ENCODE measurements at regions not wholly inside any gene's neighbourhood (a gene's known extent, or its start where the extent isn't known, plus 50 kb on each side); places are given as distances from the start of the nearest gene placed in this dataset.

DNA sequence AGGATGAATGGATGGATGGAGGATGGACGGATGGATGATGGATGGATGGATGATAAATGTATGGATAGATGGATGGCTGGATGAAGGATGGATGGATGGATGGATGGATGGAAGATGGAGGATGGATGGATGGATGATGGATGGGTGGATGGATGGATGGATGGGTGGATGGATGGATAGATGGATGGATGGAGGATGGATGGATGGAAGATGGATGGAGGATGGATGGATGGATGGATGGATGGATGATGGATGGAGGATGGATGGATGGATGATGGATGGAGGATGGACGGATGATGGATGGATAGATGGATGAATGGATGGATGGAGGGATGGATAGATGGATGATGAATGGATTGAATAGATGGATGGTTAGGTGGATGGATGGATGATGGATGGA is 210.6 kb upstream of the IGF1R start:
- intact Hi-C loops (cut with DNase I), result no loop called here
- DNase-seq, result no peak

DNA sequence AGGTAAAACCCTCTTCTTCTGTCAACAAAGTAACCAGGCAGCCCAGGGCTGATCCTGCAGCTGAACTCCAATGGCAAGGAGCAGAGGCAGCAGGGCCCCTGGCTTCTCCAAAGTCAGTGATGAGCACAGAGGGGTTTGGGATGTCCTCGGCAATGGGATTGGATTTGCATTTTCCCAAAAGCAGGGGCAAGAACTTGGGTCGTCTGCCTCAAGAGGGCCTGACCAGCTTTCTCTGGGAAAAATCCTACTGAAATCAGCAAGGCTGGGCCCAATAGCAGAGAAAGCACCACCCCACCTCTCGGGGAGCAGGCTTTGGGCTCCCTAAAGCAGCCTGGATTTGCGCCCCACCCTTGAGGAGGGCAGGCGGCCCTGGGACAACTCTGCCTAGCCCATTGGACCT is 210.0 kb upstream of the IGF1R start:
- DNase-seq, result no peak
- intact Hi-C loops (cut with DNase I), result no loop called here

DNA sequence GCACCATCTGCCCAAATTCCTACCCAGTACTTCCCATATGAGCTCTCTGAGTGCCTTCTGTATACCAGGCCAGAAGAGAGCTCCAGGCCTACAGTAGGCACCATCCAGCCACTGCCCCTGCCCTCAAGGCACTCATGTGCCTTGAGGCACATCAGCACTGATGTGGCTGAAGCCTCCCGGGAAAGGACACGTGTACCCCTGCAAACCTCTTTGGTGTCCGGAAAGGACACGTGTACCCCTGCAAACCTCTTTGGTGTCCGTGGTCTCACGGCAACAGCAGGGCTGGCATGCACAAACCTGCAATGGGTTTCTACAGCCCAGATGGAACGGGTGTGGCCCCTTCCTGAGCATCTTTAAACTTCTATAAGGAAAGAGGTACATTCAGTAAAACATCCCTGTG is 209.4 kb upstream of the IGF1R start:
- intact Hi-C loops (cut with DNase I), result no loop called here
- DNase-seq, result no peak

DNA sequence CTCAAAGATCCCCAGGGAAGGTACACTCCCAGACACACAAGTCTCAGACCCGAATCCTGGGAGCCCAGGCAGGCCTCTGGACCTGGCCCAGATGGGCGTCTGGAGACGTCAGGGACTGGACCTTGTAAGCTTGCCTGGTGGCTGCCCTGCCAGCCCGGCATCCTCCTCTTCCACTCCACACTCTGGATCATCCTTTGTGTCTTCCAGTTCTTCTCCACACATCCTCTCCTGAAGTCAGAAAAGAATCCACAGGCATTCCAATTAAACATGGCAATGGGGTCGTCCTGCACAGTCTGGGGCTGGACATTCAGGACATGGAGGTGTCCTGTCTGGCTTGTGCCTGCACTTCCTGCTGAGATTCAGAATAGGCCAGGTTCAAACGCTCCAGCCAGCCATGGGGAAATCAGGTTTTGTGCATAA is 208.8 kb upstream of the IGF1R start:
- intact Hi-C loops (cut with DNase I), result no loop called here
- no peak for DNase-seq

DNA sequence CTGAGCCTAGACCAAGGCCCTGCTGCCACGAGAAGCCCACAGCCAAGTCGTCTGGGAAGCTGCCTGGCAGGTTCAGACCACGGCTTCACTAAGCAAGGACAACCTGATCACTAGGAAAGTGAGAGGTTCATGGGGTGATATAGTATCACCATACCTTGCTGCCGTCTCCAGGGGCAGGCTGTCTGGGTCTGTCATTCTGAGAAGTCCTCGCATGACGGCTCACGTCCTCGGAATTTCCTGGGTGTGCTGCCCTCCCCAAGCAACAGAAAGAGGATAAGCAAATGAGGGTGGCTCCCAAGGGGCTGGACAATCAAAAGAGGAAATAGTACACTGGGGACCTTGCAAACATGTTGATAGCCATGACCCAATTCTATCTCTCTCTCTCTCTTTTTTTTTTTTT is 207.4 kb upstream of the IGF1R start:
- DNase-seq, result no peak
- intact Hi-C loops (cut with DNase I), result no loop called here

DNA sequence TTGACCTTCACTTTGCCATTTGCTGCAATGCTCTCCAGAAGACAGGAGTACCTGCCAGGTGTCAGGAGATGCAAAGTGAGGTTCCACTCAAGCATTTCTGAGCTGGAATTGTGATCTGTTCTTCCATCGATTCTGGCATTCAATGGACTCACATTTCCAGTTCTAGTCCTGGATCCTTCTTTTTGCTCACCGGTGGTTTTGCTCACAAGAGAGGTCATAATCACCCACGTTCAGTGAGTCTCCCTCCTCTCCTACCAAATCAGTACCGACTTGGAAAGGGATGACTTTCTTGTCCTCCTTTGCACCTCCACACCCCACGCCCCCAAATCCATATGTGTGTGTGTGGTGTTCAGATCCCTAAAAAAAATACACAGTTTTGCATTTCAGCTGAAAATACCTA is 206.7 kb upstream of the IGF1R start:
- intact Hi-C loops (cut with DNase I), result no loop called here
- no peak for DNase-seq

DNA sequence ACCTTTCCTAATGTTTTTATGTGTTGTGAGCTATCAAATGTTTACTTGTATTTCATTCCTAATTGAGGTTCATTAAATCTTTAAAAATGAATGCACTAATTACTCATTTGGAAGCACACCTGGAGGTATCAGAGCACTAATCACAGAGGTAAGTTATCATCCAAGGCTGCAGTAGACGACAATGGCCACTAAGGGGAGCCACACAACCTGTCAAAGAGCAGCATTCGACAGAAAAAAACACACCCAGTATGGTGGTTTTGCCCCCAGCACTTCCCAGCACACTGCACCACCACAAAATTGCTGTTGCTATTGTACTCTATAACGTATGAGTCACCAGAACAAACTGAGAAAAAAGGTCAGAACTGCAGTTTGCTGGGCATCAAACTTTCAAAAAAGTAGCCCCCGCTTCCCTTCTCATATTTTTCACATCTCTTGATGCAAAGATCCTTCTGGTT is 205.9 kb upstream of the IGF1R start:
- intact Hi-C loops (cut with DNase I), result loop anchor here (2.0 kb wide), 1 partner anchor 634 kb away; no protein-coding TSS in a partner anchor

DNA sequence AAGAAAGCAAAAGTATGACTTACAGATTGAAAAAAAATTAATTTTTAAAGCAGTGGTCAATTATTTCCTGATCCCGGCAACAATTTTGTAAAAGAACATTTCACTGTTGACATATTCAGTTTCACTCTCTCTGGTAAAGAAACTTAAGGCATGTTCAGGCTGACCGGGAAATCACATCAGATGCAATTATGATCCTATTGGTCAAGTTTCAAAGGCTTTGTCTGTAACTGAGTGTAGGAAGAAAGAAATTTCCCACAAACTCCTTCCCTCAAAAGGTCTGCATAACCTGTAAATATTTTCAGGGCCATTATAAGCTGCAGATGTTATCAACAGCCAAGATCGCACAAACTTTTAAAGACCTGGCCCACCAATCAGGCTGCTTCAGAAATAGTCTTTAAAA is 205.4 kb upstream of the IGF1R start:
- intact Hi-C loops (cut with DNase I), result loop anchor here (2.0 kb wide), 1 partner anchor 634 kb away; no protein-coding TSS in a partner anchor
- DNase-seq, result no peak

More for the DNA sequence above, 205.9 kb upstream of the IGF1R start:
- DNase-seq, result peak in 4 of 10 donors; percentile 41 to 66 (median 47)

DNA sequence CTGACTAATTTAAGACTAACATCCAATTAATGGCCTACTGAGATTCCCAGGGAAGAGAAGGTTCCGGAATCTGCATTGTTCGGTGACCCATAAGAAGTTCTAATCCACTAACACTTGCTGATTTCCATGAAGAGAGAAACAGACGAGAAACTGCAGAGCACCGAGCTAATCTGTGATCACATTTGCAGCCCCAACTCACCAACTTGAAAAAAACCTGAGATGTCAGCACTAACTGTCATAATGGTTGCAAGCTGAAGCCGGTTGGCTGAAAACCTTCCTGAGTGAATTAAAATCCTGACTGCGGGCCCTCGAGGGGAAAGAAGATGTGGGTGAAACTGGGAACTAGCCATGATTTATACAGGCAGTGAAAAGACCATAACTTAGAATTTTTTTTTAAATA is 204.8 kb upstream of the IGF1R start:
- DNase-seq, result no peak
- intact Hi-C loops (cut with DNase I), result loop anchor here (2.0 kb wide), 1 partner anchor 633 kb away; no protein-coding TSS in a partner anchor

DNA sequence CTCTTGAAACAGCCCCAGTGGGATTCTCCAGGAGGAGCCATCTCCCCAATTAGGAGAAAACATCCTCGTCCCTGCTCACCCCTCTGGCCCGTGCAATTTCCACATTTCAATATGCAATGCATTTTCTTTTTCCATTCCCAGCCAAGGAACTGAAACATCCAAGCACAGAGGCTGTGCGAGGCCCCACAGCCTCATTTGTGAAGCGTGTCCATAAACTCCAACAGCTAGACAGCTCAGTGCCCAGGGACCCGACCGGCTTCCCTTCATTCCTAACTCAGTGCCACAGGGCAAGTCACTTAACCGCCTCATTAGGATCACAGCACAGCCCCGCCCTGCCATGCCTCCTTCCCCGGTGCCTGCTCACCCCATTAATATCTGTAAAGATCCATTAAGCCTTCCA is 204.2 kb upstream of the IGF1R start:
- intact Hi-C loops (cut with DNase I), result no loop called here
- DNase-seq, result no peak

DNA sequence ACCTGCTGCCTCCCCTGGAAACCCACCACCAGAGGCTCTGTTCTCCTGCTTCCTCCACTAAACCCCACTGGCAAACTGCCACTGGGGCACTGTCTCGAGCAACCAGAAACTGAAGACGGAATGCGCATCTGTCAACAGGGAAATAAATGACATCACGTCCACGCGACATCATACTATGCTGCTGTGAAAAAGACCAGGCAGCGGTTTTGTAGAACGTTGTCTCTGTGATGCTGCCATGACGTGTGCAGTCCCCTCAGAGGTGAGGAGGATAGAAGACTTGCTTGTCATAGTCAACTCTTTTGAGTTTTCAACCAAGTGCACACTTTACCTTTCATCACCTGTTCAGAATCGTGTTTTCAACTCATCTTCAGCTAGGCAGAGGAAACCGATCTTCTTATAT is 203.0 kb upstream of the IGF1R start:
- intact Hi-C loops (cut with DNase I), result no loop called here
- no peak for DNase-seq

DNA sequence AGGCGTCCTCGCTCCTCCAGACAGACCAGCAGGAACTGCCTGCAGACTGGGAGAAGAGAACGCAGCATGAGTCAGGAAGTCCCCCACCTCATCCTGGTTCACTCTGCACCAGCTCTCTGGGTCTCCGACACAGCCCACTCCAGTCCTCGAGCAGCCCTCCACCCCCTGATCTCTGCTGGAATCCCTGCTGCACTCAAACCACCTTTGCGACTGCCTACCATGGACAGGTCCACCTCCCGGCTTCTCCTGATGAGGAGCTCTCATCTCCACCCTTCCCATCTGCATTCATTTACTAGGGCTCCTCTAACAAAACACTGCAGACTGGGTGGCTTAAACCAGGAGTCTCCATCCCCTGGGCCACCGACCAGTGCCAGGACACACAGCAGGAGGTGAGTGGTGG is 202.3 kb upstream of the IGF1R start:
- no peak for DNase-seq
- intact Hi-C loops (cut with DNase I), result no loop called here

DNA sequence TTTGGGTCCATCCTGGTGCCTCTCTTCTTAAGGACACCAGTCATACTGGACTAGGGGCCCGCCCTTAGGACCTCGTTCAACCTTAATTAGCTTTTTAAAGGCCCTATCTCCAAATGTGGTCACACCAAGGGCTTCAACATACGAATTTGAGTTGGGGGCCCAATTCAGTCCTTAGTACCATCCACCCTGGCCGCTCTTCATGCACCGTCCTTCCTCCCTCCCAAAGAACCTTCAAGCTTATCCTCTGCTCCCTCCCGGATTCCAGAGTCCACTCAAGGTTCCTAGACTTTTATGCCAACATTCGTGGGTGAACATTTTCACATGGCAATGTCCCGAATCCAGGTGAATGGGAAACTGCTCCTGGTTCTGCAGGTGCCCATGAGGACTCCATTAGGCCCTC is 201.3 kb upstream of the IGF1R start:
- DNase-seq, result no peak
- intact Hi-C loops (cut with DNase I), result no loop called here

DNA sequence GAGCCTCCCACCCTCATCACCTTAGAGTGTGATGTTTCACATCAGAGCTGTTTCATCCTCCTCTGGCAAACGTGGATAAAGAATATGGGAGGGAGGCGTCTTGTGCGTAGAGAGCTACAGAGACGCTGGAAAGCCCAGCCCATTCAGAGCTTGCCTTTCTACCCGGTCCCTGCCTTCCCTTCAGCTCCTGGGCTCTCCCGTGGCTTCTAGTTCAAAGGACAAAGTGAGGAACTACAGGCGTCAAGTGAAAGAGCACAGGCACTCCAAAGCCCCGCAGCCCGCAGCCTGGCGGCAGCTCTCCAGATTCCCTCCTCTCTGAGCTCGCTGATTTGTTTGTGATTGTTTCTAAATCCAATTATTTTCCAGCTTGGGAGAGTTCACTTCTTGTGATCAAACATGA is 197.1 kb upstream of the IGF1R start:
- no peak for DNase-seq
- intact Hi-C loops (cut with DNase I), result no loop called here

DNA sequence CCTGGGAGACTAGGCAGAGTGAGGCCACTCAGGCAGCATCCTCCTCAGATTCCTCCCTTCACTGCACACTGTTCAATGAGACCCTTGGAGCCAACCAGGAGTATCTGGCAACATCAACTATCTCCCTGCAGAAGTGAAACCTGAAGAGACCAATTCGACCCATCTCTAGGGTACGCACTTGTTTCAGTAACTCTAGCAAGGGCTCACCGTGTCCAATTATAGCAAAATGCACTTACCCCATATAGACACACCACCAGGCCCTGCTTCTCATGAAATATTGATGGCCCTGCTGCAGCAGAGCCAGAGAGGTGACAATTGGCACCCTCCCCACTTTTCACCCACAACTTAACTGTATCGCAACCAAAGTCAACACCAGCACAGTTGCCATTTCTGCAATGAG is 196.1 kb upstream of the IGF1R start:
- intact Hi-C loops (cut with DNase I), result no loop called here
- DNase-seq, result no peak

DNA sequence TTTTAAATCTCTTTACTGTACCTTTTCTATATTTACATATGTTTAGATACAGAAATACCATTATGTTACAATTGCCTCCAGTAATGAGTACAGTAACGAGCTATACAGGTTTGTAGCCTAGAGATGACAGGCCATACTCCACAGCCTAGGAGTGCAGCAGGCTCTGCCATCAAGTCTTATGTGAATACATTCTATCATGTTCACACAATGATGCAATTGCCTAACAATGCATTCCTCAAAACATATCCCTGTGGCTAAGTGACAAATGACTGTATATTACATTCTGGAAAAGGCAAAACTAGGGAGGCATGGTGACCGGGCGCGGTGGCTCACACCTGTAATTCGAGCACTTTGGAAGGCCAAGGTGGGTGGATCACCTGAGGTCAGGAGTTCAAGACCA is 192.4 kb upstream of the IGF1R start:
- no peak for DNase-seq
- intact Hi-C loops (cut with DNase I), result no loop called here

DNA sequence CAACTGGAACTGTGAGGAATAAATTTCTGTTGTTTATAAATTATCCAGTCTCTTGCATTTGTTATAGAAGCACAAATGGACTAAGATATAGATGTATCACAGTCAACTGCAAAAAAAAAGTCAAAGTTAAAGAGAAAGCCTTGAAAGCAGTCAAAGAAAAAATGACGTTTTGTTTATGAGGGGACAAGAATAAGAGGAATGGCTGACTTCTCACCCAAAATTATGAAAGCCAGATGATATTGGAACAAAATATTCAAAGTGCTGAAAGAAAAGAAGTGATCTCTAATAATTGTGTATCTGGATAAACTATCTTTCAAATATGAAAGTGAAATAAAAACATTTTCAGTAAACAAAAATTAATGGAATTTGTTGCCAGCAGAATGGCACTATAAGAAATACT is 171.8 kb upstream of the IGF1R start:
- DNase-seq, result no peak
- intact Hi-C loops (cut with DNase I), result no loop called here

DNA sequence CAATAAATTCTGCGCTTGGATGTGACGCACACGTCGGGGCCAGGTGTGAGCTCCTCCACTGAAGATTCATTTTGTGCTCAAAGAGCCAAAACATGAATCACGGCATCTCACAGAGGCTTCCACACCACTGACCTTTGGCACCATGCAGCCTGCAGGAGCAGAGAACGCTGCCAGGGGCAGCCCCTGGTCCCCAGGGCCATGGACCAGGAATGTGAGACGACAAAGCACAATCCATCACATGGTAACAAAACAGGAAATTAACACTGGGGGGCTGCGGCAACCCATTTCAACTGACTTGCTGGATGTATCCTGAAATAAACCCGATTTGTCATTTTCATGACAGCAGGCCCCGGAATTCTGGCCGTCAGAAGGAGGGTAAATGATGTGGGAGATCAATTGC is 167.5 kb upstream of the IGF1R start:
- intact Hi-C loops (cut with DNase I), result no loop called here
- no peak for DNase-seq

DNA sequence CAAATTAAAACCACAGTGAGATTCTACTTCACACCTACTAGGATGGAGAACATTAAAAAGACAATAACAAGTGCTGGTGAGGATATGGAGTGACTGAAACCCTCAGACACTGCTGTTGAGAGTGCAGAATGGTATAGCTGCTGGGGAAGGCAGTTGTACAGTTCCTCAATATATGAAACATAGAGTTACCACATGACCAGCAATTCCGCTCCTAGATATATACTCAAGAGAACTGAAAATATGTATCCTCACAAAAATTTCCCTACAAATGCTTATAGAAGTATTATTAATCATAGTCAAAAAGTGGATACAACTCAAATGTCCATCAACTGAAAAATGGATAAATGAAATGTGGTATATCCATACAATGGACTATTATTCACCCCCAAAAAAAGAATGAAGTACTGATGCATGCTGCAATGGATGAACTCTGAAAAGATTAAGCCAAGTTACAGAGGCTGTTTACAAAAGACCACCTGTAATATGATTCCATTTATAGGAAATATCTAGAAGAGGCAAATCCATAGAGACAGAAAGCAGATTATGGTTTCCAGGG is 164.7 kb upstream of the IGF1R start:
- intact Hi-C loops (cut with DNase I), result no loop called here
- DNase-seq, result no peak

DNA sequence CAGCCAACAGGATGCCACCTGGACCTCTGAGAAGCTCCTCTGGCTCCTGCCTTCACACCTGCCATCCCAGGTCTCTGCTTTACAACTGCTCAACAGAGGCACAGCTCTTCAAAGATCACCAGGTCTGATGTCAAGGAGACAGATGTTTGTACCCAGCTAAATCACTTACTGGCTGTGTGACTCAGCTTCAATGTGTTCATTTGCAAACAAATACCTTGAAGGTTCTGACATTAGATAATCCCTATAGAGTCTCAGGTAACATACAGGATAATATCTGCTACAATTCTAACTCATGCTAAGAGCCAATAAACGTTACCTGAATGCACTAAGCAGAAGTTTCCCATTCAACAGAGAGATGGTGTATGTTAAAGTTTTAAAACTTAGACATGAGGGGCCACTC is 163.4 kb upstream of the IGF1R start:
- intact Hi-C loops (cut with DNase I), result no loop called here
- DNase-seq, result no peak

DNA sequence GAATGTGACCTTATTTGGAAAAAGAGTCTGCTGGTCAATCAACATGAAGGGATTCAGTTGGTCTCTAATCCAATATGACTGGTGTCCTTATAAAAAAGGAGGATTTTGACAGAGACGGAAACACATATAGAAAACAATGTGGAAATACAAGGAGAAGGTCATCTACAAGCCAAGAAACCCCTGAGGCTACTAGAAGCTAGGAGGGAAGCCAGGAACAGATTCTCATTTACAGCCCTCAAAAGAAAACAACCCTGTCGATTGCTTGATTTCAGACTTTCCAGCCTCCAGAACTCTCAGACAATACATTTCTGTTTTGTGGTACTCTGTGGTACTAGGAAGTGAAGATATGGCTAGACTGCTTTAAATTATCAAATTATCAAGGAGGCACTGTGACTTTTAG is 162.9 kb upstream of the IGF1R start:
- intact Hi-C loops (cut with DNase I), result no loop called here
- DNase-seq, result no peak

DNA sequence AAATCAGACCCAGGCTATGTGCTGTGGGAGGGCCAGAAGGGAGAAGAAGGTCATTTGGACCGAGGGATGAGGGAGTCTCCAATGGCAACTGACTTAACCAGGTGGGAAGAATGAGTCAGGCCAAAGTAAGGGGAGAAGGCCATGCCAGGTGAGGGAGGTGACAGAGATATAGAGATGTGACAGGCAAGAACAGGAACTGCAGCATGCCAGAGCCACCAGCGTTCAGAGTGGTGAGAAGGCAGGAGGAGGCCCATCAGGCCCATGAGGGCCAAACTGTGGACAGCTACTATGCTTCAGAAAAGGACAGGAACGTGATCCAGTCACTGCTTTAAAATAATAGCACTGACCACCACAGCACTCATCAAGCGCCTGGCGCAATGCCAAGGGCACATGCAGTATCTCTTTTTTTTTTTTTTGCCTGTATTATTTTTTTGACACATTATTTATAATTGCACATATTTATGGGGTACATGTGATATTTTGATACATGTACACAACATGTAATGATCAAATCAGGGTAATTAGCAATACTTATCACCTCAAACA is 154.3 kb upstream of the IGF1R start:
- intact Hi-C loops (cut with DNase I), result no loop called here
- DNase-seq, result no peak

DNA sequence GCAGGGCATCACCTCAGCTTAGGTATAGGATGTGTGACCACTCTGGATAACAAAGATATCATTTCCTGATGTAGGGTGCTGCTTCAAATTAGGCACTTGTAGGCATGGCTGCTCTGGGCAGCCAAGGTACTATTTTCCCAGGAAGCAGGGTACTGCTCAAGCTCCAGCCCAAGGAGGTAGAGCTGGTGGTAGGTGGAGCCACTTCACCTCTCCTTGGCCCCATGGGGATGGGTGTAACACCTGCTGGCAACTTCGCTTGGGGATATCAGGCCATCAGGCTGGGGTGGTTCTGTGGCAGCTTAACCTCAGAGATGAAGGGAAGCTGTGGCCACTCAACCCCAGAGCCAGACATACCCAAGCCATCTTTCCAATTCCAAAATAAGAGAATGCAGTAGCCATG is 147.1 kb upstream of the IGF1R start:
- no peak for DNase-seq
- intact Hi-C loops (cut with DNase I), result no loop called here
